Left ventricle myocardium superior (tissue), 1 donor: ENCODE measurements at regions not wholly inside any gene's neighbourhood (a gene's known extent, or its start where the extent isn't known, plus 50 kb on each side); places are given as distances from the start of the nearest gene placed in this dataset.
A peak's percentile ranks its signal among the peaks of the same experiment; 100 is the strongest.

Experiments
- ATAC-seq: fragments of 200-7000 bp; cut with Tn5 transposase; one replicate; pipeline ENCODE4 v1.9.1; 2020; ENCODE audit warnings: mild to moderate bottlenecking, moderate library complexity
- DNase-seq: peaks from one replicate; pipeline ENCODE4 v3.0.0-alpha.2; 2020
- intact Hi-C: fragments of 100-400 bp; cut with micrococcal nuclease; formaldehyde crosslinking; loops from one replicate; pipeline ENCODE4 v1.11.0; 2022
- donor health status: DM: no; HTN: yes; CAD: no; lungs with severe emphysema.

DNA sequence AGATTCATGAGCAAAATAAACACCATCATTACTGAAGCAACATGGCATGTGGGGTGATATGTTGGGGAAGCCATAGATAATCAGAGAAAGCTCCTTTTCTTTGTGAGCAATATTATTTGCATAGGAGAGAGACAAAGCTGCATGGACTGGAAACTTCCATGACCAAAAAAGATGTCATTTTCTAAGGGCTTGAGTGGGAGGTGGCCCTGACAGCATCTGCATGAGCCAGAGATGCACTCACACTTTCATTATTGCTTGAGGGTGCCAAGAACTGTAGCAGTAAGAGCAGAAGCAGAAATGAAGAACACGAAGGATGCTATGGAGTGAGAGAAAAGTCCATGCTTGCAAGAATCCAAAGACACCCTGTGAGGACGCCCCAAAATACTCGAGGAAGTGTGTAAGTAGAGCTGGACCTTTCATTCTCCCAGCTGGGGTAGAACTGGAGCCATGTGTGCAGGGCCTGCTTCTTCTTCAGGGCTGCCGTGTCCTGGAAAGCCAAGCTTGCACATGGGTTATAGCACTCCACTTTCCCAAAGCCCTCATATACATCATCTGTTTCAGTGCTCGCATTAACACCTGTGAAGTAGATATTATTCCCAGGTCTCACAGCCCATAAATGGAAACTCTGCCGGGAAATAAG is 851.2 kb downstream of the DHX35 start:
- ATAC-seq (no peak), DNase-seq (no peak)
- intact Hi-C loops: no loop called here

DNA sequence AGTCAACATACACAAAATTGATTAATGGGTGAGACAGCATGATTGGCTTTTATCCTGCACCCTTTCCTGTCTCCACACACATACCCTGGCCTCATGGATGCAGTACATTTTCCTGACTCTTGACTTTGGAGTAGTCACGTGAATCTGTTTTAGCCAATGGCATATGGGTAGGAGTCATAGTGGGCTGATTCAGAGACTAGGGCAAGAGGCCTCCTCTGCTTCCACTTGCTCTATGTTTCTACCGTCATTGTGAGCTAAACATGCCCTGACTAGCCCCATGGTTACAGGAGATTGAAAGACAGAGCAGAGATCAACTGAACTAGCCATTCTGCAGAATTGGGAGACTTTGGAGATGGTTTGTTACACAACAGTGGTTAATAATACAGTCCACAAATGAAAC is 850.0 kb downstream of the DHX35 start:
- intact Hi-C loops: no loop called here
- DNase-seq (no peak), ATAC-seq (no peak)

DNA sequence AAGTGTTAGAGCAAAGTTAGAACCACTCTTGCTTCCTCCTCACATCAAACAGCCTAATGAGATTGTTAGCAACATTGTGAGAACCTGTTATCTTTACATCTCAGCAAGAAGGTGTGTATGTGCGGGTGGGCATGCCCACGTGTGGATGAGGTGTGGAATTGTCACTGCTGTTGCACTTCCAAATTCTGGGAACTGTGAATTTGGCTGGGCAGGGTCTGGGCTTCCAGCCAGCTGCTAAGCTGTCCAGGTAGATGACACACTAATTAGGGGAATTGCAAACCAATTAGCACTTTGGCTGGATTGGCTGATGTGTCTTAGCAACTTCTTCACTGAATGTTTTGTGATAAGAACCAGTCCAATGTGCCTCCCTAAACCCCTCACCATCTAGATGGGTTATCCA is 848.2 kb downstream of the DHX35 start:
- DNase-seq: no peak
- intact Hi-C loops: no loop called here
- ATAC-seq: no peak

DNA sequence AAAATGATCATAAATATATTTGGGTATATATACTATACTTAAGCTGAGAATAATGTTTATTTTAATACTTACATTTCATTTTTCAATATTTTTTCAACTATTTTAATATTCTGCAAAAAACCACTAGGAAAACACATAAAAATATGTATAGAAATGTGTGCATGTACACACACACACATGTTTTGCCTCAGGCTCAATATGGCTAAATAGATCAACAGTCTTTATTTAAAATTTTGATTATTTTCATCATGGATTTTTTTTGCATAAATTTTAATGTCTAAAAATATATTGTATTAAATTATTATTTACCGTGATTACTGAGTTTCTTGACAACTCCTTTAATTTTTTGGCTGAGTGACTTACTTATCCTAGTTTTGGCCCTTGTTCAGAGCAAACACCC is 846.5 kb downstream of the DHX35 start:
- DNase-seq (no peak), ATAC-seq (no peak)
- intact Hi-C loops: no loop called here

DNA sequence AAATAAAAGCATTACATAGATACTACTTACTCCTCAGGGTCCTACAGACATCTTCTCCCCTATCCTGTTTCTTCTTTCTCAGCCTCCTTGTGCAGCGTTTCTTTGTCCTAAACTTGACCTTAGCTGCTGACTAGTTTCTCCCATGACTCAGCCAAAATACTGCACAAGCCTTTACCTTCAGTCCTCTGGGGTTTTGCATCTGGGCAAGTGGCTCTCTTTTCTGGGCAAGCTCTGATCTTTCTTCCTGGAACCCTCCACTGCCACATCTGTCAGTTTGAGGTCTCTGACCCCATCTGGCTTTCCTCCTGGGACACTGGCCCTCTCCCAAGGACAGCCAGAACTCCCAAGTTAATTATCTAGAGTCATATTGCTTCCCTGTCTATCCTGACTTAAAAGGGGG is 838.4 kb downstream of the DHX35 start:
- intact Hi-C loops: no loop called here
- ATAC-seq (peak; percentile 88), DNase-seq (peak; percentile 53)

DNA sequence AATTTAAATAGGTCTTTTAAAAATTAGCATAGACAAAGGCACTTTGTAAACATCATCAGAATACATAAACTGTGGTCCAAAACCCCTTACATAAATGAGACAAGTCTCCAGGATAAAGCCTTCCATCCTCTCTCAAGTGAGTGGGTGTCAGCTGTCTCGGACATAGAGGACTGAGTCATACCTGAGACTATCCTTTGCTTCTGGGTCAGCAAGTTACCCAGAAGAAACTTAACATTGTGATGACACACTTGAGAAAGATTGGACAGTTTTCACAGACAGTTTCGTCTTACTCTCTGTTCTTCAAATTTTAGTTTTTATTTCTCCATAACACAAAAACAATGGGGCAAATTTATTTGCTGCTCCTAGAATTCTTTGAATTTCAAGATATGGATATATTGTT is 838.0 kb downstream of the DHX35 start:
- intact Hi-C loops: no loop called here
- ATAC-seq (peak; percentile 37), DNase-seq (no peak)

DNA sequence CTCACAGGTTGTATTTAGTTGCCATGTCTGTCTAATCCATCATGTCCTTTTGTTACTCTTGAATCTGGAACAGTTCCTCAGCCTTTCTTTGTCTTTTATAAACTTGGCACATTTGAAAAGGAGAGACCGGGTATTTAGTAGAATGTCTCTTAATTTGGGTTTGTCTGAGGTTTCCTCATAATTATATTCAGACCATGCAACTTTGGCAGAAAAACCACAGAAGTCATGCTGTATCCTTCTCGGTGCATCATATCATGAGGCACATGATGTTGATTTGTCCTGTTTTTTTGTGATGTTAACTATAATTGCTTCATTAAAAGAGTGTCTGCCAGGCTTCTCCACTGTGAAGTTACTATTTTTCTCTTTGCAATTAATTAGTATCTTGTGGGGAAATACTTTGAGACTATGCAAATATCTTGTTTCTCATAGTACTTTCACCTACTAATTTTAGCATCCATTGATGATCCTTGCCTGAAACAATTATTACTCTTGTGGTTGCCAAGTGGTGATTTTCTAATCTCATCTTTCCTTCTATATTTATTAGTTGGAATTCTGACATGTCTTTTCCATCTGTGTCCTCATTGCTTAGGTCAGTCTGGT is 837.3 kb downstream of the DHX35 start:
- no peak for ATAC-seq
- intact Hi-C loops: no loop called here
- DNase-seq: no peak

DNA sequence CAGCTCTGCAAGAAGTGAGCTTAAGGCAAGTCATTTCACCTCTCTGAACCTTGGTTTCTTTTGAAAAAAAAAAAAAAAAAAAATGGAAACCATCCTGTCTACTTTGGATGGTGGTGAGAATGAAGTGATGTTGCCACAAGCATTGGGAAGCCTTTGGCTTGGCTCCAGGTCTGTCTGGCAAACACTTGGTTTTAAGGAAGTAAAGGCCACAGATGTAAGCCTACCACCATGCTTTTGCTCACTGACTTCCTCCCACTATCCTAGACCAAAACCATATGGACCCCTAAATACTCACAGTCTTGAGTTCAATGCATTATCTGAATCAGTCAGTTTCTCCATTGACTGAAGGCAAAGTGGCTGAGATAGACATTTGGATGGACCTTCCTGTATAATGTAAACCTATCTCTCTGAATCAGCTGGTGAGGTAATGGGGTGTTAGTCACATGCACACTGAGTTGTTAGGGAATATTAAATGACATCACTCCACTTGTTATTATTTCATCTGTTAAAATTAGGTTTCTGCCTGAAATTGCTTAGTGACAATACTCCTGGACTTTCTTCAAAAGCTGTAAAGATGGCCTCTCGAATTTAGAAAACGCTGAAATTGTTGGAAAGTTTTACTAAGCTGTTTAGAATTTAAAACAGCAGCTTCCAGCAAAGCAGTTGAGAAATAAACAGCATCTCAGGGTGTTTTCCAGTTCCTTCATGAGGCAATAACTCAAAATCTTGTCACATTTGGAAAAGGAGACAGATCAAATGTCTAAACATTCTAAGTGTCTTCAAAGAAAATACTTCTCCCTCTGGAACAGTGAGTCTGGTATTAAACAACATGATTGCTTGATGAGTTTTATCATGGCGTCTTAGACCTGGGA is 833.5 kb downstream of the DHX35 start:
- intact Hi-C loops: no loop called here
- ATAC-seq (peak; percentile 18), DNase-seq (peak; percentile 25)

DNA sequence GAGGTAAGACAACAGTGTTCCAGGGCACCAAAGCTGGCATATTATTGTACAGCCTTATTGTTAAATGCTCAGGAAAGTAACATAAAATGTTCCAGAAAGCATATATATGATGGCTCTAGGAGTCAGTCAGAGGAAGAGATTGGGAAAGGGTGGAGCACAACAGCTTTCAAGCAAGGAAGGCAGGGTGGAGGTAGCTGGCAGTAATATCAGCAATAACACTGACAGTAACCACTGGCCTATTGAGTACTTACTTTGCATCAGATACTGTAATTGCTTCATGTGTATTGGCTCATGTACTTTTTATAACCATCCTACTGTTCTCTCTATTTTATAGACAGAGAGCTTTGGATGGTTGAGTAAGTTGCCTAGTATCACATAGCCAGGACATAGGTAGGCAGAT is 830.2 kb downstream of the DHX35 start:
- ATAC-seq: no peak
- DNase-seq: no peak
- intact Hi-C loops: no loop called here

DNA sequence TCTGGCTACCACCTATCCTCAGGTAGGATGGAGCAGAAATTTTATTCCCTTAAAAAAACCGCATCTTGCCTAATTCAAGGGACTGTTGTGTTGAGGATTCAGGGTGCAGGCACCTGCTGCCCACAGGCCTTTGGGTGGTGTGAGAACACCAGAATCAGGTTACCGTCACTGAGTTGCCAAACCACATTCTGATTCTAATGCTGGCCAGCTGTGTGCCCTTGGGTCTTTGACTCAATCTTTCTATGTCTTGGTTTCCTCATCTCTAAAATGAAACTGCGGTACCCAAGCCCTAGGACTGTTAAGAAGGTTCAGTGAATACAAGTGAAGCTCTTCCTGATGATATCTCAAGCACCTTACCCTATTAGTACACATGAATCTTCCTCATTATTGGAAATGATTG is 827.3 kb downstream of the DHX35 start:
- intact Hi-C loops: no loop called here
- DNase-seq: no peak
- ATAC-seq: no peak

DNA sequence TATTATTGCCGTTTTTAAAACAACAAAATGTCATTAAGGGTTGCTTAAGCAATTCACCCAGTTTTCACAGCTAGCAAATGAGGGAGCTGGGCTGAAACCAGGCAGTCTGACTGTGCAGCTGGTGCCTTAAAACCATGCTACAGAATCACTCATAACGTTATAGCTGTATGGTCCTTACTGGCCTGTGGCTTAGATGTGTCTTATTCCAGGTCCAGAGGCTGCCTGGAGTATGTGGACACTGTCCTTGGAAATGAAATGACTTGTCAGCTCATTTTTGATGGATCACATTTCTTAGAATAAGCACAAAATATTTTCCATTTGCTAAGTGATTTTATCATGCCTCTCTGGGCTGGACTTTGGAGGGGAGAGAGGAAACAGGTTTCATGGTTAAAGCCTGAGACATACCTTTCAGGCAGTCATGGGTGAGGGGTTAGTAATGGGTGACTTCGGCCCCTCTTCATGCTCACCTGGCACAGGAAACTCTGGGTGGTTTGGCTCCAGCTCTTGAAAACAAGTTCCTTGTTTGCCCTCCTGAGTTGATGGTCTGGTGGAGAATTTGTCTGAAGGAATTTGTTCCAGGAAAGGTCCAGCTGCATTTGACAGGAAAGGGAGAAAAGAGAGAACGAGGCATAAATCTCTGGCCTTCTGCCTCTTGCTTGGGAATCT is 823.2 kb downstream of the DHX35 start:
- intact Hi-C loops: no loop called here
- DNase-seq (no peak), ATAC-seq (no peak)

DNA sequence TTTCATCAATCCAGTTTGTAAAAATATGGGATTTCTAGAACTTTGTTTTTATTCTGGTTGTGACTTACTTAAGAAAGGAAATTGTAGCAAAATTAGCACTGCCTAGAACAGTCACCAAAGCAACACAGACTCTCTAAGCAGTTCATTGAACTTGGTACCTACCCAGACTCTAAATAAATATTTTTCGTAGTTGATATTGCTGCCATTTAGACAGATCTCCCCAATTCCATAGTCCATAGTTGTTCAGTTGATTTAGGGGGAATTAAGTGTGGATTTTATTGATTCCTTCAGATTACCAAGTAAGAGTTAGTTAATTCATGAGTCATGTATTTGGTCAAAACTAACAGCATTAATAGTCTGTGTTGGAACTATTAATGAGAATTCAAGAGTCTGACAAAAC is 822.5 kb downstream of the DHX35 start:
- ATAC-seq (no peak), DNase-seq (no peak)
- intact Hi-C loops: no loop called here

DNA sequence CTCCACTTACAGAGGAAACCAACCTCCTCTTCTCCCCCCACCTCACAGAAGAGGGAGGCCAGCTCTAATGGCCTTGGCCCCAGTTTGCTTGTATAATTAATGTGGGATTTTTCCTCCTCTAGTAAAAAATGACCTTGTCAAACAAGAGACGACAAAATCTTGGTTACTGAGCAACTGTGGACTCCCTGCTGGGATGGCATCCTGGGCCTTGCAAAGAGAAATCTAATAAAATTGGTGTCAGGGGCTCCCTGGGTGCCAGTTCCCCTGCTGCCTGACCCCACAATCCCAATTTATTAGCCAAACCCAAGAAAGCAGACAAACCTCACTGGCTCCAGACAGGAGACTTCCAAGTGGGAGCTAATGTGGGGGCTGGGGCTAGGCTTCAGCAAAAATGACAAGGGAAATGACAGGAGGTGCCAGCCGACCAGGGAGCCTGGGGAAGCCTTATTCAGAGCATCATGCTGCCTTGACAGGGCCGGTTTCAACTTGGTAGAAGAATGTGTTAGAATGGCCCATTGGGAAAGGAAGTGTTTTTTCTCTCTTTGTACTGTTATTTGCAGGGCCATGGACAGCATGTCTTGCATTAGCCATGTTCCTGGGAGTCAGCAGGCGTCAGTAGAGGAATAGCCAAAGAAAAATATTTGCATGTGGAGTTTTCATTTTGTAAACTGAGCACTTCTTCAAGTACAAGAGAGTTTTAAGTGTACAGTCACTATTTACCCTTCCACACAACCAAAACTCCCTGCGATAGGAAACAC is 816.9 kb downstream of the DHX35 start:
- no peak for ATAC-seq
- DNase-seq: no peak
- intact Hi-C loops: no loop called here

DNA sequence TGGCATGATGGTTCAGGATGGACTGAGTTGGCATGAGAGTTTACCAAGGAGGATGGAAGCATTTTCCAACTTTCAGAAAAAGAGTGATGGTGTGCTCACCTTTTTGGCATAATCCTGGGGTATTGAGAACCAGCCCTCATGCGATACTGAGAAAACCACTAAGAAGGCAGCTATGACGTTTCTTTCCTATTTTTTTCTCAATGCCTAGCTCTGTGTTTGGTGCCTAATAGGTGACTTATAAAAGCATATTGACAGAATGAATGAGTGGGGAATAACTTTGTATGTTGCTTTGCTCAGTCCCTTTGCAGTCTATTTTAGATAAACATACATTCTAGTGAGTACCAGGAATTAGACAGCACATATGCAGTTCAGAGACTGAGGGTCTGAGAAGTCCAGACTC is 816.3 kb downstream of the DHX35 start:
- intact Hi-C loops: no loop called here
- no peak for ATAC-seq

DNA sequence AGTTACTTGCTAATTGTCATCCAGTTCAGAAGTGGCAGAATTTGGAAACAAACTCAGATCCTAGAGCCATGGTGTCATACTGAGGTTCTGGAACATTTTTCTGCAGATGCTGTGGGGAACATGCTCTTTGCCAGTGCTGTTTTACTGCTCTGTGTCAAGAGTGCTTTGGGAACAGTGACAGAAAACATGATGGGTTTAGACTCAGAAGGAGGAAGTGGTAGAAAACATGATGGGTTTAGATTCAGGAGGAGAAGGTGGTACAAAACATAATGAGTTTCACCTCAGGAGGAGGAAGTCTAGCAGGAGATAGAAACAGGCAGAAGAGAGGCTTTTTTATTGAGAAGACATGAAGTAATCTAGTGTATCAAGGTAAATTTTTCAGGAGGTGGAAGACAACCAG is 815.5 kb downstream of the DHX35 start:
- intact Hi-C loops: no loop called here
- DNase-seq (no peak), ATAC-seq (no peak)

More for the DNA sequence above, 816.3 kb downstream of the DHX35 start:
- no peak for DNase-seq

DNA sequence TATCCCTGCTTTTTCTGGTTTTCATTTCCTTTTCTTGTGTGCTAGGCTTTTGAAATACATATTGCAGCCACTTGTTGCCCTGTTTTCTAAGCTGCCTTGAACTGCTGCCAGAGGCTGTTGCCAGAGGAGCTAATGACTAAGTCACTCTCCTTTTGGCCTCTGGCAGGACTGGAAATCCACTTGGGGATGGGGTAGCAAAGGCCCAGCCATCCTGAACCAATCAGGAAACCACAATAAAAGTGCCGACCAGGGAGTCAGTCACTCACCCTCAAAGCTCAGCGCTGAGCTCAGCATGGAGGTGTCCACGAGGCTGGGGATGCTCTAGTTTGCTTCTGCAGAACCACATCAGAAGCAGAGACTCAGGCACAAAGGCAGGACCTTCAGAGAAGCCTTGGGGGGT is 813.0 kb downstream of the DHX35 start:
- peak; percentile 95 for ATAC-seq
- intact Hi-C loops: no loop called here
- peak; percentile 82 for DNase-seq

DNA sequence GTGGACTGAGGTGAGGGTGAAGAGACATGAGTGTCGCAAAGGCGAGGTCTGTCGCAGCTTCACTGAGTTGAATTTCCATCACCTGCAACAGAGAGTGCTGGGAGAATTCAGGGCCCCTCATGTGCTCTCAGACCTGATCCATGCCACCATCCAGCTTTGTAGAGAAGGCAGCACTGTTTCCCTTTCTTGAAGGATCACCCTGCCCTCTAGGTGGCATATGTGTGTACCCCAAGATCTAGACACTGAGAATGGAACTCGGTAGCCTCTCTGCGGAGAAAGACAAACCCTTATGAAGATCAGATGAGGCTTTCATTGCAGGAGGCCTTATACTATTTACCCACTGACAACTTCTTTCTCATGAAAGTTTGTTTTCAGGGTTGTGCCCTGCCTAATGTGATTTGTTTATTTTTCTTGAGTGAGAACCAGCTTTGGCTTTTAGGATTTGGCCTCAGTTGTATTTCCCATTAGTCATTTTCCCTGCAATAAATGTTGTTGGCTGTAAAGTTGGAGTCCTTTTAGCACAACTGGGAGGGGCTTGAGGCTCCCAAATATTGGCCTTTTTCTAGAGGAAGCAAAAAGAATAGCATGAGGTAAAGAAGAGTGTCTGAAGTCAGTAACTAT is 811.3 kb downstream of the DHX35 start:
- DNase-seq (no peak), ATAC-seq (peak; percentile 72)

DNA sequence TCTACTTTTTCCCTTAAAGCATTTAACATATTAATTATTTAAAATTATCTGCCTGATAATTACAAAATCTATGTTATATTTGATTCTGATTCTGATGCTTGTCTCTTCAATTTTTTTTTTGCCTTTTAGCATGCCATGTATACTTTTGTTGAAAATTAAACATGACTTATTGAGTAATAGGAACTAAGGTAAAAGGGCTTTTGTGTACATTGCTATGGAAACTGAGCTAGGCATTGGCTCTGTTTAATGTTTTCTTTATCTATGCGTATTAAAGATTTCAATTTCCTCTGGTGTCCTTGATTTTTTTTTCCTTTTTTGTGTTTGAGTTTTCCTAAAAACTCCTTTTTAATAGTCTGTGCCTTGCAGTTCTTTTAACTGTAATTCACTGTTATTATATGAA is 805.2 kb downstream of the DHX35 start:
- no peak for ATAC-seq
- intact Hi-C loops: no loop called here
- DNase-seq: no peak

More for the DNA sequence above, 811.3 kb downstream of the DHX35 start:
- intact Hi-C loops: no loop called here

DNA sequence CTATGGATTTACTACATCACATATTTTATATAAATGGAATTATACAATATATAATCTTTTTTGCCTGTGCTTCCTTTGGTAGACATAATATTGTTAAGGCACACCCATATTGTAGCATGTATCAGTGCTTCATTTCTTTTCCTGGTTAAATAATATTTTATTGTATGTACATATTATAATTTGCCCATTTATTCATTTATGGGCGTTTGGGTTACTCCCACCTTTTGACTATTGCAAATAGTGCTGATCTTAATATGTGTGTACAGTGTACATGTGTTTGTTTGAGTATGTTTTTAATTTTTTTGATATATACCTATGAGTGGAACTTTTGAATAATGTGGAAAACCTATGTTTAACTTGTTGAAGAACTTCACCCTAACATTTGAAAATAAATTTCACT is 804.2 kb downstream of the DHX35 start:
- intact Hi-C loops: no loop called here

More for the DNA sequence above, 804.2 kb downstream of the DHX35 start:
- no peak for DNase-seq
- ATAC-seq: no peak
